Heart left ventricle (tissue), 16 donors: ENCODE measurements at regions not wholly inside any gene's neighbourhood (a gene's known extent, or its start where the extent isn't known, plus 50 kb on each side); places are given as distances from the start of the nearest gene placed in this dataset.

Experiments used
- ATAC-seq, 4 donors: fragments of 200-7000 bp; cut with Tn5 transposase; one replicate each; pipeline ENCODE4 v1.9.1; 2020 to 2022; ENCODE audit warnings: moderate library complexity in 4 of 4, mild to moderate bottlenecking in 3 of 4, moderate number of reproducible peaks in 1 of 4
- DNase-seq, 5 donors: peaks; one replicate each; pipeline ENCODE4 v3.0.0-alpha.2; 2020
- H3K27ac ChIP-seq, 12 donors: fragments of 200-600 bp; sonication (generic) in 4 of 12; one replicate each; pipeline versions ENCODE4 v1.5.0 to v1.8.0; 2016 to 2022; ENCODE audit warnings: mild to moderate bottlenecking in 2 of 12
- H3K27me3 ChIP-seq, 9 donors: fragments of 200-600 bp; sonication (generic) in 2 of 9; one replicate each; pipeline versions ENCODE4 v1.5.1 to v1.8.0; 2016 to 2022; ENCODE audit warnings: mild to moderate bottlenecking in 3 of 9
- H3K36me3 ChIP-seq, 9 donors: fragments of 200-600 bp; sonication (generic) in 2 of 9; one replicate each; pipeline versions ENCODE4 v1.5.0 to v1.8.0; 2018 to 2022; ENCODE audit warnings: mild to moderate bottlenecking in 2 of 9
- H3K4me1 ChIP-seq, 12 donors: fragments of 200-600 bp; sonication (generic) in 4 of 12; one replicate each; pipeline versions ENCODE4 v1.5.0 to v1.8.0; 2016 to 2022; ENCODE audit warnings: mild to moderate bottlenecking in 3 of 12
- H3K4me3 ChIP-seq, 12 donors: fragments of 200-600 bp; sonication (generic) in 4 of 12; one replicate each; pipeline versions ENCODE4 v1.5.0 to v1.8.0; 2017 to 2022; ENCODE audit warnings: mild to moderate bottlenecking in 9 of 12, moderate library complexity in 4 of 12
- H3K9me3 ChIP-seq, 12 donors: fragments of 200-600 bp; sonication (generic) in 4 of 12; one replicate each; pipeline versions ENCODE4 v1.5.0 to v1.8.0; 2016 to 2022; ENCODE audit warnings: mild to moderate bottlenecking in 1 of 12
- POLR2A ChIP-seq, 2 donors: fragments of 450-650 bp; IDR thresholded peaks; one replicate each; pipeline ENCODE4 v1.6.1; 2017; ENCODE audit warnings: antibody characterized with exemption in 2 of 2, mild to moderate bottlenecking in 2 of 2, moderate library complexity in 2 of 2
- WGBS, 4 donors: extraction: QIAGEN DNeasy Blood & Tissue Kit in 2 of 4; methylation state at CpG; one replicate each; pipeline versions ENCODE4 v1.1.5 to v1.1.7; 2013 to 2018; 5-methylcytosine and 5-hydroxymethylcytosine counted together
- intact Hi-C, 10 donors: fragments of 100-400 bp; cut with DNase I; formaldehyde crosslinking; loops; one replicate each; pipeline versions ENCODE4 v1.11.1 to v1.14.2; 2022
- TF ChIP-seq, protein P1 (sequence below), 12 donors: fragments of 200-600 bp; sonication (generic) in 4 of 12; IDR thresholded peaks; one replicate each; pipeline versions ENCODE4 v1.5.0 to v1.8.0; 2018 to 2022; ENCODE audit warnings: antibody characterized with exemption in 12 of 12, mild to moderate bottlenecking in 5 of 12
- donor health status: ischemic (EF 13 %, LVEDD 7.1; RV severe dilation, severe dysfunction).
- donor health status: healthy with polysubstance abuse.
- donor health status: DM: no; HTN: yes; CAD: no.
- donor health status: DM: no; HTN: no; CAD: no.
- donor health status: ischemic (EF 25% LVEDD 6.9; RV normal size, moderate dysfunction).
- donor health status: ischemic (EF 25% LVEDD 5.7; RV mildly dilated, moderate dysfunction).
- donor health status: healthy.
- donor health status: DM: yes; HTN: yes; CAD: no.
- donor health status: ischemic (EF 35%, LVEDD 5.7; RV mildly dilated, moderate dysfunction).
- donor health status: nonischemic (EF 11% LVEDD 7.7; RV severe dilation, severe dysfunction).
- donor health status: DM: yes; HTN: yes; CAD: no.
- donor health status: PGD.
- donor health status: ischemic (EF 29% LVEDD 5.4; RV normal size, mild dysfunction).
- donor health status: nonischemic (EF 23%, LVEDD 6.1; RV moderate dilation, normal function).

DNA sequence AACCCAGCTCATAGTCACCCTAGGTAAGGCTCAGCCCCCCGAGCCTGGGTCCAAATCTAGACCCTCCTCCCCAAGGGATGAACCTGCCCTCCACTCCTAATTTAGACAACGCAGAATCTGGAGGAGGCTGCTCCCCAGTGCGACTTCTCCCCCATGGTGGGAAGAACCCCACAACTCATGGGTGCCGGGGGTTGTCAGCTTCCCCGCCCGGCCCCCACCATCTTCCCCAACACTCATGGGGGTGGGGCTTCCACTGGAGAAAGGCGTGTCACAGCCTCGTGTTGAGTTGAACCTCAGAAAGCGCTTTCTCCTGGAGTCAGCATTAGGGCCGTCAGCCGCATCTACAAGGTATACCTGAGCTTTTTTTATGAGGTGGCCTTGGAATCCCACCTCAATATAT, 66.9 kb downstream of the IRX2 start:
- intact Hi-C loops = no loop called here
- no peak overlapping the region for H3K27ac ChIP-seq
- DNase-seq = no peak
- H3K4me3 ChIP-seq = no peak overlapping the region
- H3K4me1 ChIP-seq = no peaks in the 10 kb centered on the region
- H3K36me3 ChIP-seq = no peaks in the 10 kb centered on the region
- TF ChIP-seq, protein P1, sequence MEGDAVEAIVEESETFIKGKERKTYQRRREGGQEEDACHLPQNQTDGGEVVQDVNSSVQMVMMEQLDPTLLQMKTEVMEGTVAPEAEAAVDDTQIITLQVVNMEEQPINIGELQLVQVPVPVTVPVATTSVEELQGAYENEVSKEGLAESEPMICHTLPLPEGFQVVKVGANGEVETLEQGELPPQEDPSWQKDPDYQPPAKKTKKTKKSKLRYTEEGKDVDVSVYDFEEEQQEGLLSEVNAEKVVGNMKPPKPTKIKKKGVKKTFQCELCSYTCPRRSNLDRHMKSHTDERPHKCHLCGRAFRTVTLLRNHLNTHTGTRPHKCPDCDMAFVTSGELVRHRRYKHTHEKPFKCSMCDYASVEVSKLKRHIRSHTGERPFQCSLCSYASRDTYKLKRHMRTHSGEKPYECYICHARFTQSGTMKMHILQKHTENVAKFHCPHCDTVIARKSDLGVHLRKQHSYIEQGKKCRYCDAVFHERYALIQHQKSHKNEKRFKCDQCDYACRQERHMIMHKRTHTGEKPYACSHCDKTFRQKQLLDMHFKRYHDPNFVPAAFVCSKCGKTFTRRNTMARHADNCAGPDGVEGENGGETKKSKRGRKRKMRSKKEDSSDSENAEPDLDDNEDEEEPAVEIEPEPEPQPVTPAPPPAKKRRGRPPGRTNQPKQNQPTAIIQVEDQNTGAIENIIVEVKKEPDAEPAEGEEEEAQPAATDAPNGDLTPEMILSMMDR (IDR thresholded peaks at IDR 0.05) = no peak
- no peak for TF ChIP-seq POLR2A (IDR thresholded peaks at IDR 0.05)
- peaks cover 0 to 6% (median 0%) of the 10 kb centered on the region in 9 donors for H3K27me3 ChIP-seq
- H3K9me3 ChIP-seq = no peaks in the 10 kb centered on the region
- ATAC-seq = no peak
- 82 to 87% (median 84%) methylated on average over 11 of the region's 11 CpGs for WGBS, 4 donors

DNA sequence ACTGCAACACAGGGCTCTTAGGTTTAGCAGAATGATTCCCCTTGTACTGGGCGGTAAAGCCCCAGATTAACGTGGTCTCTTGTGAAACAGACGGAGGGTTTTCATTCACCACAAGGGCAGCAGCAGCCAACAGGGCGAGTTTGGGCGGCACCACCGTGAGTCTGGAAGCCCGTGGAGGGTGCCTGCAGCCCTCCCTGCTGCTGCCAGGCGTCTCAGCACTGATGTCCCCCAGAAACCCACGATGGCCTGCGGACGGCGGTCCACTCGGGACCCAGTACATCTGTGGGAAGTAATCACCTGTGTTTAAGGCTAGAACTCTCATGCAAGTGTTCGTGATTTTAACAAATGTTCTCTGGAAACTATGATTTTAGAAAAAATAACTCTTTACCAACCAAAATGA, 67.8 kb downstream of the IRX2 start:
- Histone ChIP-seq H3K27me3 (peaks cover 0 to 6% (median 0%) of the 10 kb centered on the region in 9 donors), H3K36me3 (no peaks in the 10 kb centered on the region), H3K9me3 (no peaks in the 10 kb centered on the region), H3K4me1 (no peaks in the 10 kb centered on the region), H3K27ac (no peak overlapping the region), H3K4me3 (no peak overlapping the region)
- TF ChIP-seq, protein P1 (IDR thresholded peaks at IDR 0.05) = no peak
- TF ChIP-seq POLR2A (IDR thresholded peaks at IDR 0.05) = no peak
- WGBS, 4 donors = 72 to 82% (median 76%) methylated on average over 14 of the region's 14 CpGs
- intact Hi-C loops = no loop called here
- ATAC-seq = no peak
- no peak for DNase-seq

DNA sequence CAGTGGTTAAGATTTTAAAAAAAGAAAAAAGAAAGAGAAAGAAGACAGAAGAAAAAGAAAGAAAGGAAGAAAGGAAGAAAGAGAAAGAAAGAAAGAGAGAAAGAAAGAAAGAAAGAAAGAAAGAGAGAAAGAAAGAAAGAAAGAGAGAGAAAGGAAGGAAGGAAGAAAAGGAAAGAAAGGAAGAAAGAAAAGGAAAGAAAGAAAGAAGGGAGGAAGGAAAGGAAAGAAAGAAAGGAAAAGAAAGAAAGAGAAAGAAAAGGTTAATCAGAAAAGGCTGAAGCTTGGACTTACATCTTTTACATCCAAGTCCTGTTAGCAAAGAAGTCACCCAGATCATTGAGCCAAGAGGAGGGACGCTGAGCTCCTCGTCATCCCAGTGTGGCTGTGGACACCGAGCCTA, 70.0 kb downstream of the IRX2 start:
- TF ChIP-seq POLR2A (IDR thresholded peaks at IDR 0.05) = no peak
- TF ChIP-seq, protein P1 (IDR thresholded peaks at IDR 0.05) = no peak
- H3K27me3 ChIP-seq = peaks cover 0 to 6% (median 0%) of the 10 kb centered on the region in 9 donors
- no peaks in the 10 kb centered on the region for H3K36me3 ChIP-seq
- no peak for DNase-seq
- WGBS, 4 donors = 79 to 90% (median 82%) methylated on average over 3 of the region's 3 CpGs
- H3K4me1 ChIP-seq = no peaks in the 10 kb centered on the region
- no peak overlapping the region for H3K27ac ChIP-seq
- no peak for ATAC-seq
- no peak overlapping the region for H3K4me3 ChIP-seq
- H3K9me3 ChIP-seq = peaks cover 0 to 6% (median 0%) of the 10 kb centered on the region in 12 donors
- intact Hi-C loops = no loop called here

DNA sequence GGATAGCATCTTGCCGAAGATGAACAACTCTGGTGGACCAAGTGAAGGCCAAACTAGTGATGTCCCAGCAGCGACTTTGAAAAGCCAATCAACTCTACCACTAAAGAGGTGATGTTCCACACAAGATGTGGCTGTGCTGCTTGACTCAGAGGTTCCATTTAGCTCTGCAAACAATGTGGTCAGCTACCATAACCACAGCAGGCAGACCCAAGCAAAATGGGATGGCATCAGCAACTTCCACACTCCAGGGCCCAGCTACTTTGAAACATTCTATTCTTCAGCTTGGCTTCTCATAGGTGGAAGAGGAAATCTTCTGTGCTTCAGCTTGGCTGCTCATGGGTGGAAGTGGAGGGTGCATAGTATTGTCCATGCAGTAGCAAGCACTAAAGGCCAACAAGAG, 70.5 kb downstream of the IRX2 start:
- Histone ChIP-seq H3K27ac (no peak overlapping the region), H3K9me3 (peaks cover 0 to 8% (median 0%) of the 10 kb centered on the region in 12 donors), H3K27me3 (peaks cover 0 to 6% (median 0%) of the 10 kb centered on the region in 9 donors), H3K36me3 (no peaks in the 10 kb centered on the region), H3K4me3 (no peak overlapping the region), H3K4me1 (no peaks in the 10 kb centered on the region)
- ATAC-seq (no peak), DNase-seq (no peak)
- 74 to 87% (median 79%) methylated on average over 2 of the region's 2 CpGs for WGBS, 4 donors
- intact Hi-C loops = no loop called here
- TF ChIP-seq, protein P1 (IDR thresholded peaks at IDR 0.05) = no peak
- TF ChIP-seq POLR2A (IDR thresholded peaks at IDR 0.05) = no peak
